Activated CD8-positive, alpha-beta memory T cell treated with anti-CD3 and anti-CD28 coated beads, Interleukin-2, amount 10 ng/mL, durations not matched to agents 7 days and 5 days (primary cell): ENCODE measurements at regions not wholly inside any gene's neighbourhood (a gene's known extent, or its start where the extent isn't known, plus 50 kb on each side); places are given as distances from the start of the nearest gene placed in this dataset.
A peak's percentile ranks its signal among the peaks of the same experiment; 100 is the strongest.
"Not testable (repeated sequence)": the region's sequence is repeated elsewhere in the genome, so short reads cannot be mapped to it uniquely, and the experiment has no call there.

ENCODE experiments used
- ATAC-seq: fragments of 150-1000 bp; cut with Tn5 transposase; one replicate; pipeline ENCODE4 v1.10.0; 2021; ENCODE audit warnings: moderate library complexity
- CTCF ChIA-PET: fragments of 350-600 bp; sonication (Branson Sonifier 250); formaldehyde crosslinking; loops from one replicate; lab custom pipeline; 2021; ENCODE audit warnings: antibody characterized with exemption; lab: Charles Lee
- DNase-seq: peaks from one replicate; pipeline ENCODE4 v3.0.0-alpha.2; 2020
- H3K27ac Mint-ChIP-seq: one replicate; pipeline ENCODE4 v1.8.0; 2021; ENCODE audit warnings: mild to moderate bottlenecking, mixed read lengths
- H3K27me3 Mint-ChIP-seq: one replicate; pipeline ENCODE4 v1.8.0; 2021; ENCODE audit warnings: mixed read lengths
- H3K36me3 Mint-ChIP-seq: one replicate; pipeline ENCODE4 v1.8.0; 2021; ENCODE audit warnings: mild to moderate bottlenecking, mixed read lengths
- H3K4me1 Mint-ChIP-seq: one replicate; pipeline ENCODE4 v1.8.0; 2021; ENCODE audit warnings: mixed read lengths
- H3K4me3 Mint-ChIP-seq: one replicate; pipeline ENCODE4 v1.8.0; 2021; ENCODE audit warnings: mild to moderate bottlenecking, moderate library complexity, mixed read lengths
- H3K9me3 Mint-ChIP-seq: one replicate; pipeline ENCODE4 v1.8.0; 2022; ENCODE audit warnings: low read depth, mixed read lengths

- H3K27ac Mint-ChIP-seq = peak overlapping the region; percentile 13
- H3K36me3 Mint-ChIP-seq = peaks cover 6% of the 10 kb centered on the region
- DNase-seq = no peak
- CTCF ChIA-PET = interaction anchor here (0.7 to 1.4 kb wide), 8 partner anchors 8 to 255 kb away, joined by 3 to 5 read pairs (median 4); no protein-coding TSS in a partner anchor
- H3K4me3 Mint-ChIP-seq = no peak overlapping the region
- peak; percentile 27 for ATAC-seq
- peaks cover 34% of the 10 kb centered on the region for H3K4me1 Mint-ChIP-seq
- H3K27me3 Mint-ChIP-seq = no peaks in the 10 kb centered on the region
- peaks cover 3% of the 10 kb centered on the region for H3K9me3 Mint-ChIP-seq
Observed at GRCh38 chr20:40880063-40880728, 148.4 kb upstream of the TOP1 start.

DNA sequence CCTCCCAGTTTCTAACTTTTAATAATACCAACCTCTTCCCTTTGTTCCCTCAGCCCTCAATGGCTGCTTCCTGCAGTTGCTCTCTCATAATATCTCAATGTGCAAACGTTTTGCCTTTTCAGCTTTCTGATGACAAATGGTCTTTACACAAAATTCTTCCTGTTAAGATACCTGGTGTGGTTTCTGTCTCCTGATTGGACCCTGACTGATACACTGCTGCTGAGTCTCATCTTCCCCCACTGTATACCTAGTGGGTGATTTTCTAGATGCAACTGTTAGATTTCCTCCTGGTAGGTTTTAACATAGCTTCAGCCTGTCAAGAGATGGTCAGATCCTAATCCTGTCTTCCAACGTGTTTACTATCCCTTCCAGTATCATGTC, 147.9 kb upstream of the TOP1 start:
- Mint-ChIP-seq H3K9me3 (peaks cover 3% of the 10 kb centered on the region), H3K4me3 (no peak overlapping the region), H3K4me1 (peaks cover 34% of the 10 kb centered on the region), H3K36me3 (peaks cover 6% of the 10 kb centered on the region), H3K27ac (peak overlapping the region; percentile 30), H3K27me3 (no peaks in the 10 kb centered on the region)
- CTCF ChIA-PET = interaction anchor here (0.7 to 1.4 kb wide), 7 partner anchors 7 to 255 kb away, joined by 3 to 5 read pairs (median 4); no protein-coding TSS in a partner anchor
- no peak for ATAC-seq
- no peak for DNase-seq

DNA sequence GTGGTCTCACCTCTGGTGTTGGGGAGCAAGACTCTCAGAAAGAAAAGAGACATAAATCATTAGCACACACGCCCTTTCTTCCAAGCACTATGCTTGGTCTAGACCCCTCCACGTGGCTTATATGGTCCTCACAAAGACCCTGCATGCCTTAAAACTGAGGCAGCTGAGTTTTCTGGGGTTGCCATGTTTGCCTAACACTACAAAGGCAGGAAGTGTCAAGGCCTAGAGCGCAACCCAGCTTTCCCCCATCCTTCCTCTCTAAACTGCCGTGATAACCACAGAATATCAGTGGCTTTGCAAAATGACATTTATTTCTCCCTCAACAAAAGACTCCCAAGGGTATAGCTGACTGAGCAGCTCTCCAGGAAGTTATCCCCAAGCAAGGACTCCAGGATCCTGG, 146.5 kb upstream of the TOP1 start:
- CTCF ChIA-PET = interaction anchor here (0.9 to 1.9 kb wide), 4 partner anchors 11 to 139 kb away, joined by 3 to 5 read pairs (median 3); no protein-coding TSS in a partner anchor

GRCh38 chr20:40883097-40883496, 145.5 kb upstream of the TOP1 start:
- Mint-ChIP-seq H3K4me1 (peaks cover 34% of the 10 kb centered on the region), H3K4me3 (no peak overlapping the region), H3K27me3 (no peaks in the 10 kb centered on the region), H3K36me3 (peaks cover 6% of the 10 kb centered on the region), H3K9me3 (peaks cover 3% of the 10 kb centered on the region), H3K27ac (peak overlapping the region; percentile 13)
- DNase-seq (no peak), ATAC-seq (no peak)
- CTCF ChIA-PET = interaction anchor here (1.3 kb wide), 1 partner anchor 12 kb away, joined by 3 read pairs; no protein-coding TSS in a partner anchor

More for the DNA sequence above, 146.5 kb upstream of the TOP1 start:
- Mint-ChIP-seq H3K27ac (peak overlapping the region; percentile 88), H3K36me3 (peaks cover 6% of the 10 kb centered on the region), H3K27me3 (no peaks in the 10 kb centered on the region), H3K9me3 (peaks cover 3% of the 10 kb centered on the region), H3K4me1 (peaks cover 34% of the 10 kb centered on the region), H3K4me3 (peak overlapping the region; percentile 14)
- DNase-seq = peak; percentile 64
- peak; percentile 67 for ATAC-seq

GRCh38 chr20:40887105-40887504, 141.5 kb upstream of the TOP1 start:
- ATAC-seq = no peak
- H3K27me3 Mint-ChIP-seq = no peaks in the 10 kb centered on the region
- no peaks in the 10 kb centered on the region for H3K9me3 Mint-ChIP-seq
- H3K36me3 Mint-ChIP-seq = no peaks in the 10 kb centered on the region
- peaks cover 14% of the 10 kb centered on the region for H3K4me1 Mint-ChIP-seq
- H3K4me3 Mint-ChIP-seq = no peak overlapping the region
- CTCF ChIA-PET = no interaction called here
- no peak for DNase-seq
- H3K27ac Mint-ChIP-seq = no peak overlapping the region

- H3K9me3 Mint-ChIP-seq, DNase-seq, H3K27ac Mint-ChIP-seq, H3K4me3 Mint-ChIP-seq, H3K27me3 Mint-ChIP-seq, H3K36me3 Mint-ChIP-seq, ATAC-seq, H3K4me1 Mint-ChIP-seq: not testable (repeated sequence)
- CTCF ChIA-PET = interaction anchor here (1.3 to 1.9 kb wide), 2 partner anchors 9 to 102 kb away, joined by 4 read pairs; no protein-coding TSS in a partner anchor
Observed at GRCh38 chr20:40889266-40889665, 139.4 kb upstream of the TOP1 start.

- no peaks in the 10 kb centered on the region for H3K27me3 Mint-ChIP-seq
- peaks cover 2% of the 10 kb centered on the region for H3K4me1 Mint-ChIP-seq
- ATAC-seq (no peak), DNase-seq (no peak)
- H3K36me3 Mint-ChIP-seq = no peaks in the 10 kb centered on the region
- H3K9me3 Mint-ChIP-seq = no peaks in the 10 kb centered on the region
- no peak overlapping the region for H3K27ac Mint-ChIP-seq
- CTCF ChIA-PET = interaction anchor here (1.3 kb wide), 1 partner anchor 10 kb away, joined by 4 read pairs; no protein-coding TSS in a partner anchor
- no peak overlapping the region for H3K4me3 Mint-ChIP-seq
Observed at GRCh38 chr20:40890181-40890580, 138.4 kb upstream of the TOP1 start.

GRCh38 chr20:40890635-40891034, 138.0 kb upstream of the TOP1 start:
- Mint-ChIP-seq H3K27me3 (no peaks in the 10 kb centered on the region), H3K36me3 (no peaks in the 10 kb centered on the region), H3K9me3 (no peaks in the 10 kb centered on the region), H3K4me1 (peaks cover 2% of the 10 kb centered on the region), H3K4me3 (no peak overlapping the region), H3K27ac (no peak overlapping the region)
- DNase-seq (no peak), ATAC-seq (no peak)
- CTCF ChIA-PET = interaction anchor here (1.3 kb wide), 1 partner anchor 10 kb away, joined by 4 read pairs; no protein-coding TSS in a partner anchor

- Mint-ChIP-seq H3K4me1 (peaks cover 2% of the 10 kb centered on the region), H3K27me3 (peaks cover 2% of the 10 kb centered on the region), H3K27ac (no peak overlapping the region), H3K36me3 (no peaks in the 10 kb centered on the region), H3K4me3 (no peak overlapping the region), H3K9me3 (no peaks in the 10 kb centered on the region)
- ATAC-seq (no peak), DNase-seq (no peak)
- CTCF ChIA-PET = interaction anchor here (2.9 kb wide), 1 partner anchor 71 kb away, joined by 11 read pairs; no protein-coding TSS in a partner anchor
Observed at GRCh38 chr20:40891351-40891750, 137.3 kb upstream of the TOP1 start.

DNA sequence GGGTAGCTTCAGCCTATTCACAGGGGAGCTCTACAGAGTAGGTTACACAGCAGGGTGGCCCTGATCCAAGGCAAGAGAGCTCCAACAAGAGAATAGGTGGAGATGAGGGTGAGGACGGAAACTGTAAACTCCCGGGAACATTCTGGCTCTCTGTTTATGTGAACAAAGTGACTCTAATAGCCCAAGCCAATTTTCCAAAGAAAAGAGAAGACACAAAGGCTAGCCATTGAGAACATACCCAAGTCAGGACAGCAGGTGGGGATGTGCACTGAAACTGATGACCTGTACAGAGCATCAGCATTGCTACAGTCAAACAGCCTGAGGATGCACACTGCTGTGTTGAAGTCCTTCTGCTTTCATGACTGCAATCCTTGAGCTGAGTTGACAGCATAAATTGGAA, 136.0 kb upstream of the TOP1 start:
- no peak for ATAC-seq
- H3K27me3 Mint-ChIP-seq = peaks cover 4% of the 10 kb centered on the region
- H3K36me3 Mint-ChIP-seq = no peaks in the 10 kb centered on the region
- H3K9me3 Mint-ChIP-seq = no peaks in the 10 kb centered on the region
- no peak for DNase-seq
- no peak overlapping the region for H3K27ac Mint-ChIP-seq
- no peak overlapping the region for H3K4me3 Mint-ChIP-seq
- peaks cover 2% of the 10 kb centered on the region for H3K4me1 Mint-ChIP-seq
- CTCF ChIA-PET = interaction anchor here (0.8 to 2.9 kb wide), 3 partner anchors 11 to 70 kb away, joined by 3 to 11 read pairs (median 5); no protein-coding TSS in a partner anchor

DNA sequence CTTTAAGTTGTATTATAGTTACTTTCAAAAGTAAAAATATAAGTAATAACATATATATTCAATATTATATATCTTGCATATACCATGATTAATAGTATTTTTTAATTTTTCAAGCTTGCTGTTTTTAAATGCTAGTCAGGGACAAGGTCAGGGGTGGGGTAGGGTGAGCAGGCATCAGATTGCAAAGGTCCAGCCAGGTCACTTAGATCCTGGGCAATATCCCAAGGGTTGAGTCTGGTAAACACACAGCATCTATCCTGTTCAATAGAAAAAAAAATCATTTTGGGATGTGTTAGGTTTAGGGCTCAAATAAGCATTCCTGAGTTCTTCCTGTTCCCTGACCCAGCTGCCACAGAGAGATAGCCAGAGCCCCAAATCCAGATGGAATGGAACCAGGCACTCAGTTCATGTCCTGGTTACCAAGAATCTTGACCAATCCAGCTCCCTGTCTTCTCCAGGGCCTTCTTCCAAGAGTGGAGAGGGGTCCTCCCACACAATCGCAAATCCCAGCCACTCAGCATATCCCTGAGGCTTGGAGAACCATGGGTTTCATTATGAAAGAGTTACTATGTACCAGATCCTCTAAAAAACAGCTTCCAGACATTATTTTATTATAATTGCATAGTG, 134.9 kb upstream of the TOP1 start:
- CTCF ChIA-PET = interaction anchor here (1.5 to 2.9 kb wide), 2 partner anchors 12 to 69 kb away, joined by 5 to 11 read pairs; no protein-coding TSS in a partner anchor

GRCh38 chr20:40894237-40894630, 134.4 kb upstream of the TOP1 start:
- H3K9me3 Mint-ChIP-seq = no peaks in the 10 kb centered on the region
- ATAC-seq (no peak), DNase-seq (no peak)
- CTCF ChIA-PET = interaction anchor here (1.0 kb wide), 1 partner anchor 12 kb away, joined by 3 read pairs; no protein-coding TSS in a partner anchor
- H3K36me3 Mint-ChIP-seq = no peaks in the 10 kb centered on the region
- H3K4me1 Mint-ChIP-seq = peaks cover 2% of the 10 kb centered on the region
- no peak overlapping the region for H3K4me3 Mint-ChIP-seq
- H3K27me3 Mint-ChIP-seq = peaks cover 7% of the 10 kb centered on the region
- H3K27ac Mint-ChIP-seq = no peak overlapping the region

More for the DNA sequence above, 134.9 kb upstream of the TOP1 start:
- Mint-ChIP-seq H3K4me3 (no peak overlapping the region), H3K9me3 (no peaks in the 10 kb centered on the region), H3K4me1 (peaks cover 2% of the 10 kb centered on the region), H3K27ac (no peak overlapping the region), H3K36me3 (no peaks in the 10 kb centered on the region), H3K27me3 (peaks cover 6% of the 10 kb centered on the region)
- no peak for ATAC-seq
- DNase-seq = no peak

GRCh38 chr20:40895182-40895581, 133.4 kb upstream of the TOP1 start:
- H3K4me1 Mint-ChIP-seq = peaks cover 2% of the 10 kb centered on the region
- no peaks in the 10 kb centered on the region for H3K9me3 Mint-ChIP-seq
- ATAC-seq (no peak), DNase-seq (no peak)
- H3K36me3 Mint-ChIP-seq = no peaks in the 10 kb centered on the region
- no peak overlapping the region for H3K27ac Mint-ChIP-seq
- peaks cover 12% of the 10 kb centered on the region for H3K27me3 Mint-ChIP-seq
- CTCF ChIA-PET = interaction anchor here (1.0 kb wide), 1 partner anchor 13 kb away, joined by 3 read pairs; no protein-coding TSS in a partner anchor
- no peak overlapping the region for H3K4me3 Mint-ChIP-seq
